ENCODE measurements at regions not wholly inside any gene's neighbourhood (a gene's known extent, or its start where the extent isn't known, plus 50 kb on each side); places are given as distances from the start of the nearest gene placed in this dataset.

DNA sequence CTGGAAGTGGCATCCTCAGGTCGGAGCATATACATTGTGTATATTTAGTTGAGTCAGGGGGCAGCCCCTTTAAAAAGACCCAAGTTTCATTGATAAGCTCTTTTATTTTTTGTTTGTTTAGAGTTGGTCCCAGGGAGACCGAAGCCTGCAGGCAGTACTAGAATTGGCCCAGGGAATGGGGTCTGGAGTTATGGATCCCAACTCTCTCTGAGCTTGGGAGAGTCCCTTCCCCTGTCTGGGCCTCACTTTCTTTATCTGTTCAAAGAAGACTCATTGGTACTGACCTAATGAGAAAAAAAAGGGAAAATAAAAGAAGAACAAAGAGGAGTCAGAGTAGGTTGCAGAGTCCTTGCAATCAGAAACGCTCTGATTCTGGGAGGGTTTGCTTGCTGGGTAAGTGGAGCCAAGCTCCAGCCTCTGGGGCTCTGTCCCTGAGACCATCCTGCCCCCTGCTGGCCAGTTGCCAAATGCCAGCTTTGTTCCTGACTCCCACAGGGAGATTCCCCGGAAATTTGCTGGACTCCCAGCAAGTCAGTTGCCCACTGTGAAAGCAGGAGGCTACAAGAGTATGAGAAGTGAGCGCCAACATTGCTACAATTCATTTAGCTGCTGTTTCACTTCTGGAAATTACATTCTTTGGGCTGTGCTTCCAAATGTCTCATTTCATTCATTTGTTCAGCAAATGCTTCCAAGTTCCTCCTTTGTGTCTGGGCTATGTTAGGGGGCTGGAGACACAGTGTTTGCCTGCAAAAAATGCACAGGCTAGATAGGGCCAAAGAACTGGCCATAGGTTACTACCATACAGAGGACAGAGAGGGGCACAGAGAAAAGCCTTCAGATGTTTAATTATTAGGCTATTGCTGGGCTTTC, 156.2 kb downstream of the MELK start:
- ATAC-seq, result peak; percentile 58
- Mint-ChIP-seq H3K36me3 (ENCODE audit: low read depth) (no peaks in the 10 kb centered on the region), H3K27ac (no peak overlapping the region), H3K9me3 (no peaks in the 10 kb centered on the region), H3K4me3 (no peak overlapping the region), H3K27me3 (no peaks in the 10 kb centered on the region), H3K4me1 (no peaks in the 10 kb centered on the region)
- DNase-seq, result peak; percentile 83

DNA sequence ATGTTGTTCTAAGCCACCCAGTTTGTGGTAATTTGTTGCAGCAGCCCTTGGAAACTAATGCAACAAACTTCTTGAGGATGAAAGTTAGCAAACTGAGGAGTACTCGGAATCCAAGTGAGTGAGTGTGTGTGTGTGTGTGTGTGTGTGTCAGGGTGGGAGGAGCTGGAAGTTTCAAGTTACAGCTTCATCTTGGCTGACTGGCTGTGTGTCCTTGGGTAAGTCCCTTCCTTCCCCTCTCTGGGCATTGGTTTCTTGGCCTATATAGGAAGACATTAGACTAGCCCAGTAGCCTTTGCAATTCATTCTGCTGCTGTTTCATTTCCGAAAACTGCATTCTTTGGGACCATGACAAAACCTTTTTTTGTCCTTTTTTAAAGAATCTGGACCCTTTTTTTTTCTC, 157.2 kb downstream of the MELK start:
- Mint-ChIP-seq H3K9me3 (no peaks in the 10 kb centered on the region), H3K36me3 (ENCODE audit: low read depth) (no peaks in the 10 kb centered on the region)
- no peak for DNase-seq

DNA sequence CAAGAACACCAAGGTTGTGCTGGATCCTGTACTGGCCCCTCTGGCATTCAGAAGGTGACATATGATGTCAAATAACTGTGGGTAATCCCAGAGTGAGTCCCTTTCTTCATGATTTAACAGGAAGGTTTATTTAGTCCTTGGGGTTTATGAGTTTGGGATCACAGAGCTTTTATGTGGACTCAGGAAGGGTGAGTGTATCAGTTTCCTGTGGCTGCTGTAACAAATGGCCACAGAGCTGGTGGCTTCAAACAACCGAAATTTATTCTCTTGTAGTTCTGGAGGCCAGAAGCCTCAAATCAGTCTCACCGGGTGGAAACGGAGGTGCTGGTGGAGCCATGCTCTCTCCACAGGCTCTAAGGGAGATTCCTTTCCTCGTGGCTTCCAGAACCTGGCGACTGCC, 157.7 kb downstream of the MELK start:
- Mint-ChIP-seq H3K4me3 (no peak overlapping the region), H3K27me3 (no peaks in the 10 kb centered on the region), H3K4me1 (no peaks in the 10 kb centered on the region), H3K27ac (no peak overlapping the region), H3K9me3 (no peaks in the 10 kb centered on the region), H3K36me3 (ENCODE audit: low read depth) (no peaks in the 10 kb centered on the region)
- ATAC-seq (no peak), DNase-seq (no peak)

More for the DNA sequence above, 157.2 kb downstream of the MELK start:
- Mint-ChIP-seq H3K27ac (no peak overlapping the region), H3K27me3 (no peaks in the 10 kb centered on the region), H3K4me1 (no peaks in the 10 kb centered on the region), H3K4me3 (no peak overlapping the region)
- no peak for ATAC-seq

DNA sequence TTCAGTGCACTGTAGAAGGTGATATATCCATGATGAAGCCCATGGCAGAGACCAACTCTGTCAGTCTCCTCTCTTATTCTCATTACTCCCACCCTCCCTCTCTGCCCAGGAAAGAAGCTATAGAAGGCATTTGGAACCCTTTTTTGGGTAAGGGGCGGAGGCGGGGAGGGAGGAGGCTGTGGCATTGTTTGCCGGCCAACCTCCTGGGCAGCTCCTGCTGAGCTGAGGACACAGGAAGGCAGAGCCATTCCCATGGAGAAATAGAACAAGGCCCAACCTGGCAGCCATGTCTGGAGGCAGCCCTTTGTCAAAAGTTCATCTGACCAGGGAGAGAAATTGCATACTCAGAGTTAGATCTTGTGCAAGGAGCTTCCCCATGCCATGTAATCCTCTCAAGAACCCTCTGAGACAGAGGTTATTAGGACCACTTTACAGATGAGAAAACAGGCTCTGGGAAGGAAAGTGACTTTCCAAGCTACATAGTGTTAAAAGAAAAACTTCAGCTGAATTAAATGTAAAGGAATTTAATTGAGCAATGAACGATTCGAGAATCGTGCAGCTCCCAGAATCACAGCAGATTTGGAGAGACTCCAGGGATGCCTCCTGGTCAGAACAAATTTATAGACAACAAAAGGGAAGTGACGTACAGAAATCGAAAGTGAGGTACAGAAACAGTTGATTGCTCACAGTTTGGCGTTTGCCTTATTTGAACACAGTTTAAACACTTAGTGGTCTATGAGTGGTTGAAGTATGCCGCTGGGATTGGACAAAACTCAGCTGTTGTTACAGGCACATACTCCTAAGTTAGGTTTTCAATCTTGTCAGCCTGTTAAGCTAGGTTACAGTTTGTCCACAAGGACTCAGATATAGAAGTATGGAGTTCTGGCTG, 158.6 kb downstream of the MELK start:
- ATAC-seq, result no peak
- Mint-ChIP-seq H3K9me3 (no peaks in the 10 kb centered on the region), H3K36me3 (ENCODE audit: low read depth) (no peaks in the 10 kb centered on the region), H3K27me3 (no peaks in the 10 kb centered on the region), H3K4me1 (no peaks in the 10 kb centered on the region), H3K4me3 (no peak overlapping the region), H3K27ac (no peak overlapping the region)
- DNase-seq, result no peak

DNA sequence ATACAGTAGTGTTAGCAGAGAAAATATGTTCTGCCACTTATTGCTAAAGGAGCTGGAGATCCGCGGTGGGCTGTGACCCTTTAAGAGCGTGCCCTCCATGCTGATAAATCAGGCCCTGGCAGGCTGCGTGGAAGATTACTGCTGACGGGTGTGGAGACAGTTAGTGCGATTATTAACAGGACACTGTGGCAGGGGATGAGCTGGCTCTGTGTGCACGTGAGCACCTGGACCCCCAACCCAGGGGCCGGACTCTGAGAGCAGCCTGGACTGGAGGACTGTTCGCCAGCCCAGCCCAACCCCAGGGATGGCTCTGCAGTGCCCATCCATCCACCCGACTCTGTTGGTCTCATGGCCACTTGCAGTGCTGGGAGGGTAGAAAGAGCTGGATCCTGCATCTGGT, 162.0 kb downstream of the MELK start:
- Mint-ChIP-seq H3K4me1 (no peaks in the 10 kb centered on the region), H3K9me3 (no peaks in the 10 kb centered on the region), H3K27ac (no peak overlapping the region), H3K36me3 (ENCODE audit: low read depth) (no peaks in the 10 kb centered on the region), H3K27me3 (peaks cover 12% of the 10 kb centered on the region), H3K4me3 (no peak overlapping the region)
- DNase-seq, result no peak
- no peak for ATAC-seq

DNA sequence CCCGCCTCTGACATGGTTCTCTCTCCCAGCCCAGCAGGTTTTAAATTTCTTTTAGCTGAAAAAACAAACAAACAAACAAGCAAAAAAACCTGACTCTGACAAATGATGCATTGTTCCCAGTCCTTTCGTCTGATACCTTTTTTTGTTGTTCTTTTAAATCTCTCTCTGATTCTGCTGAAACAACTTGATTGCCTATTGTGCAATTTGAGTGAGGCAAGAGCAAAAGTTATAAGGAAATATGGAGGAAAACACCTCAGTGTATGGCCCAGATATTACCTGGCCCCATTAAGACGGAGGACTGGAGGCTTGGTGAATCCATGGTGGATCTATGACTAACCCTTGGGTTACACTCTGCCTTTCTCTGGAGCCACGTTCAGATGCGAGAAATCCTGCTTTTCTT, 164.0 kb downstream of the MELK start:
- Mint-ChIP-seq H3K27ac (no peak overlapping the region), H3K27me3 (peaks cover 29% of the 10 kb centered on the region), H3K4me1 (peaks cover 5% of the 10 kb centered on the region), H3K36me3 (ENCODE audit: low read depth) (no peaks in the 10 kb centered on the region), H3K4me3 (no peak overlapping the region), H3K9me3 (no peaks in the 10 kb centered on the region)
- ATAC-seq (no peak), DNase-seq (no peak)

DNA sequence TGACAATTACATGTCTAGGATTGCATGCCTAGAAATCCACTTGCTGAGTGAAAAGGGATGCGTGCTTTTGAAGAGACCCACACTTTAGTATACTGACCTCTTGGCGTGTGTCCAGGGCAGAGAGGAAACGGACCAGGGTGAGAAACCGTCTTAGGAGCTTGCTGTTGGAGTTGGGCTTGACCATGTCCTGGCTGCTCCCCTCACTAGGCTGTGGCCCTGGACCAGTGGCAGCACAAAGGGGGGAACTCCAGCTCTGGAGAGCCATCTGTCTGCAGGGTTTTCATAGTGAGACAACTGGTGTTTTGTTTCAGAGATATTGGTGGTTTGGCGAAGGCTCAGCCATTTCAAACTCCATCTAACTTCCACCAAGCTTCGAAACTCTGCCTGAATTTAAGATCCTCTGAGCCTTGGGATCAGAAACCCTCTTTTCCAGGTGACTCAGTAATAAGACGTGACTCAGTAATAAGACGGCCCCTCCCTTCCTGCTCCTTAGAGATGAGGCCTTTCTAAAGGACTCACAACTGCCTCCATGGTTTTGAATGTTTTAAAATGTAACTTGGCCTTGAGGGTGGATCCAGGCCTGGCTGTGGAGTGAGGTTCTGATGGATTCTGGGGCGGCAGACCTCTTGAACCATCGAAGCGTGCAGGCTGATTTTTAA, 165.8 kb downstream of the MELK start:
- H3K36me3 Mint-ChIP-seq (ENCODE audit: low read depth), result no peaks in the 10 kb centered on the region
- no peak overlapping the region for H3K27ac Mint-ChIP-seq
- peaks cover 35% of the 10 kb centered on the region for H3K27me3 Mint-ChIP-seq
- no peaks in the 10 kb centered on the region for H3K9me3 Mint-ChIP-seq
- DNase-seq, result no peak
- no peak overlapping the region for H3K4me3 Mint-ChIP-seq
- no peak for ATAC-seq
- H3K4me1 Mint-ChIP-seq, result peaks cover 5% of the 10 kb centered on the region

DNA sequence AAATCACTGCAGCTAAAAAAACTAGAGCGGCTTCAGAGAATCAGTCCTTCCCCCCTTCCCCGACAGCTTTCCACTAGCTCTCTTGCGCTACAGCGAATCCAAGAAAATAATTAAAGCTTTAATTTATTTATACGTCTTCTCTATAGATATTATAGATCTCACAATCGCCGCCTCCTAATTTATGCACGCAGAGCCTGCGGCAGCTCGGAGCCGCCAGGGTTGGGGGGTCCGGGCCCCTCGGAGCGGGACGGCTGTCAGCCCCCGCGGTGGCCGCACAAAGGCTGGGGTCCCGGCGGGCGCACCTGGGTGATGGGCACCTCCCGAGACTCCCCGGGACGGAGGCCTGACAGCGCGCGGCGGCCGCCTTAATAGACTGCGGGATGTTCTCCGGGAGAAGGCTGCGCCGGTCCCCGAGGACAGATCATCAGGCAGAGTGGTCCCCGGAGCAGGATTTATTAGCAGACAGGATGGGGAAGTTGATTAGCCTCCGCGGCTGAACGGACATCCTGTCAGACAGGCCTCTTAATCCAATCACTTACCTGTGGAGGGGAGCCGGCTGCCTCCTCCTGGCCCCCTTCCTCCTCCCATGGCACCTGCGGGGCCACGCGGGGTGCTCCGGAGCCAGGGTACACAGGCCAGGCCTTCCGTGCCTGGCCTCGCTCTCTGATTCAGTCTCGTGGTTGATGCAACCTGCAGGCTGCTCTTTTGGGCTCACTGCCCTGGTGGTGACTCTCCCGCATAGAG, 166.8 kb downstream of the MELK start:
- no peak for DNase-seq
- peaks cover 5% of the 10 kb centered on the region for H3K4me1 Mint-ChIP-seq
- no peaks in the 10 kb centered on the region for H3K36me3 Mint-ChIP-seq (ENCODE audit: low read depth)
- peaks cover 38% of the 10 kb centered on the region for H3K27me3 Mint-ChIP-seq
- no peak overlapping the region for H3K27ac Mint-ChIP-seq
- H3K9me3 Mint-ChIP-seq, result no peaks in the 10 kb centered on the region
- ATAC-seq, result no peak
- H3K4me3 Mint-ChIP-seq, result no peak overlapping the region

DNA sequence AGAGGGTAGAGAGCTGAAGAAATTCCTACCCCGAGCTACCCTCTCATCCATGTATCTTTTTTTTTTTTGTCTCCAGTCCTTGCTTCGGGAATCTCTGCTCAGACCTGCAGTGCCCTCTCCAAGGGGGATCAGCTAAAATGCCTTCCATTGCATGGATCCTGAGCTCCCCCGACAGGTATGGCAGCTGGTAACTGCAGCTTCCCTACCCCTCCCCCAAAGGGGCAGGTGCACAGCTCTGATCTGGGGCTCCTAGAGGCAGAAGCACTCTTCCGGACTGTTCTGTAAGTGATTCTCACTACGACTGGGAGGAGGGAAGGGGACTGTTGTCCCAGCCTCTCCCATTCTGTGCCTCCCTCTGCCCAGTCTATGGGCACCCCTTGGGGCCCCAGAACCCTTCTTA, 169.6 kb downstream of the MELK start:
- Mint-ChIP-seq H3K27me3 (peaks cover 42% of the 10 kb centered on the region), H3K4me3 (no peak overlapping the region), H3K36me3 (ENCODE audit: low read depth) (no peaks in the 10 kb centered on the region), H3K27ac (no peak overlapping the region), H3K9me3 (no peaks in the 10 kb centered on the region), H3K4me1 (peaks cover 5% of the 10 kb centered on the region)
- DNase-seq (no peak), ATAC-seq (no peak)

DNA sequence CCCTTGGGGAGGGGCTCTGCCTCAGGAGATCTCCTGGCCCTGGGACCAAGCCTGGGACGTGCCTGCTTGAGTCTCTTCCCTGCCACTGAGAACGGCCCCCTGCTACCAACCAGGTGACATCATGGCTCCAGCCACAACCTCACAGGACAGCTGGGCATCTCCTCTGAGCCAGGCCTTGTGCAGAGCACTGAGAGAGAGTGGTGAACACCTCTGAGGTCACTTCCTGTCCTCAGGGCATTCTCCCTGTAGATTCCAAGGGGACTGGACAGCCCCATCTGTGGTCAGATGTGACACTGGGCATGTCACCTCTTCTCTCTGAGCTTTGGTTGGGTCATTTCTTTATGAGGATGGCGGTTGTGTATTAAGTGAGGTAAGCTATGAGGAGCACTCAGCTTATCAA, 172.0 kb downstream of the MELK start:
- H3K27ac Mint-ChIP-seq, result no peak overlapping the region
- no peak for DNase-seq
- peaks cover 5% of the 10 kb centered on the region for H3K4me1 Mint-ChIP-seq
- ATAC-seq, result peak; percentile 26
- no peak overlapping the region for H3K4me3 Mint-ChIP-seq
- H3K36me3 Mint-ChIP-seq (ENCODE audit: low read depth), result no peaks in the 10 kb centered on the region
- H3K9me3 Mint-ChIP-seq, result no peaks in the 10 kb centered on the region
- peaks cover 46% of the 10 kb centered on the region for H3K27me3 Mint-ChIP-seq

DNA sequence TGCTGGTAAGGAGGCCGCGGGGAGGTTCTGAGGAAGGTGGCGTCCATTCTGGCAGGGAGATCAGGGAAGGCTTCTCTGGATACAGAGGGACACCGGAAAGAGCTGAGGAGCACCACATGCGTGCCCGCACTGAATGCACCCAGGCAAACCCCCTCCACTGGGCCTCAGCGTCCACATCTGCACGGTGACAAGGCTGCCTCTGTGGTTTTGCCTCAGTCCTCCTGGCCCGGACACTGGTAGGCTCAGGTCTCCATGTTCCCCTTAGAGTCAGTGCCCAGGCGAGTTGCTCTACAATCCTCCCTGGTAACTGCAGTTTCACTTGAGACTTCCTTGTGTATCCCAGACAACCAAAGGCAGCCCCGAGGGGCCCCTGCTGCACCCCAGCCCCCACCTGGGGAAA, 173.3 kb downstream of the MELK start:
- no peak for DNase-seq
- Mint-ChIP-seq H3K27me3 (peaks cover 42% of the 10 kb centered on the region), H3K9me3 (no peaks in the 10 kb centered on the region)

DNA sequence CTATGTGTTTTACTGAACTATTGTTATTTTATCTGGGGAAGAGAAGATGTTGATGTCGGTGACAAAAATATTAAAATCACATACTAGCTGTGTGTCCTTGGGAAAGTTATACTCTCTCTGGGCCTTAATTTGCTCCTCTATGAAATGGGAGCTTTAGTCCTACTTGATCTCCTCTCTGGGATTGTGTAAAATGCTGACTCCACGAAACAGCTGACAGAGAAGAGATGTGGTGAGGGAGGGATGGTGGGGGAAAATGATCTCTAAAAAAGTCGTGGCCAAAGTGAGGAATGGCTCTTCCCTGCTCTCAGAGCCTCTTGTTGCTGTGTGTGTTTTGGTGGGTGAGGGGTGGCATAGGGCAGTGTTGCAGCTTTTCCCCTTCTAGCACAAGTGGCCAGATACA, 173.7 kb downstream of the MELK start:
- Mint-ChIP-seq H3K36me3 (ENCODE audit: low read depth) (no peaks in the 10 kb centered on the region), H3K4me3 (no peak overlapping the region), H3K4me1 (no peaks in the 10 kb centered on the region), H3K27me3 (peaks cover 40% of the 10 kb centered on the region), H3K9me3 (no peaks in the 10 kb centered on the region), H3K27ac (no peak overlapping the region)
- no peak for DNase-seq
- ATAC-seq, result no peak

More for the DNA sequence above, 173.3 kb downstream of the MELK start:
- Mint-ChIP-seq H3K36me3 (ENCODE audit: low read depth) (no peaks in the 10 kb centered on the region), H3K4me1 (no peaks in the 10 kb centered on the region), H3K4me3 (no peak overlapping the region), H3K27ac (no peak overlapping the region)
- ATAC-seq, result no peak

DNA sequence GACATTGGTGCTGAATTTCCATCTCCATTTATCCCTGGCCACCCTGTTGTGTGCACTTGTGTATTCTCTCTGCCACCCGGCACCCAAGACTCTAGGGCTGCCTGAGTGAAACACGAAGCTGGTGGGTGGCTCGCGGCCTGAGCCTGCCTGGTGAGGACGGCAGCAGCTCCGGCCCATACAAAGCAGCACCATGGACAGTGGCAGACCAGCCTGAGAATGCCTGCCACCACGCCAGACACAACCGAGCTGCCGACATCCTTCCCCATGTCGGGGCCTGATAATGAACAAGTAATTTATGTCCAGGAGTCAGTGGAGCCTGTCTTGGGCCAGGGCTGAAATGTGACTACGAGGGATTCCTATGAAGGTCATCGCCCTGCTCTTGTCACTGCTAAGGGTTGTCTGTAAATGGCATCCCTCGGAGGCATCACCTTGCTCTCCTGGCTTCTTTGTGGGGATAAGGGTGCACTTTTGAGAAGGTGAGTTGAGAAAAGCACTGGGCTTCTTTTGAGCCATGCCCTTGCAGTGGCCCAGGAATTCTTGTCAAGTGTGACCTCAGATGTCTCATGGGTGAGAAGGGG, 175.7 kb downstream of the MELK start:
- Mint-ChIP-seq H3K27ac (no peak overlapping the region), H3K4me1 (no peaks in the 10 kb centered on the region), H3K27me3 (peaks cover 40% of the 10 kb centered on the region), H3K9me3 (no peaks in the 10 kb centered on the region), H3K36me3 (ENCODE audit: low read depth) (no peaks in the 10 kb centered on the region), H3K4me3 (no peak overlapping the region)
- DNase-seq (peak; percentile 36), ATAC-seq (no peak)

DNA sequence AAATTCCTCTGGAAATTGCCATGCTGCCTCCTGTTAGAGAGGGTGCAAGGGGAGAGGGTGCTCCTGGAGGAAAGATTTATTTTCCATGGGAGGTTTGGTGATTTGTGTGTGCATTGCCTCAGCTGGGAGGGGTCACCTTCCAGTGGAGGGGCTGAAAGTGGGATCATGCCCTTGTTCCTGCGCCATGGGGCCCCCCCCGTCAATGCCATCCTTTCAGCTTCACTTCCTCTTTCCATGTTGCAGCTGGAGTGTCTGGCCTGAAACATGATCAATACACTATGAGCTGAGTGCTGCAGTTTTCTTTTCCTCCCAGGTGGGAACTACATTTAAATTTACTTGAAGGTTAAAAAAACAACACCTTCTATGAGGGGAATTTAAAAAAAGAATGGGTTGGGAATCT, 176.8 kb downstream of the MELK start:
- no peak for DNase-seq
- no peaks in the 10 kb centered on the region for H3K36me3 Mint-ChIP-seq (ENCODE audit: low read depth)
- H3K27ac Mint-ChIP-seq, result no peak overlapping the region
- peaks cover 46% of the 10 kb centered on the region for H3K27me3 Mint-ChIP-seq
- H3K4me3 Mint-ChIP-seq, result no peak overlapping the region
- no peaks in the 10 kb centered on the region for H3K4me1 Mint-ChIP-seq
- no peaks in the 10 kb centered on the region for H3K9me3 Mint-ChIP-seq
- ATAC-seq, result no peak

Data from activated naive CD8-positive, alpha-beta T cell treated with anti-CD3 and anti-CD28 coated beads, Interleukin-2, amount 50 U/mL, for 24 hours (primary cell).